OCI-LY7 (cell line): ENCODE measurements at regions not wholly inside any gene's neighbourhood (a gene's known extent, or its start where the extent isn't known, plus 50 kb on each side); places are given as distances from the start of the nearest gene placed in this dataset.

Experiments used
- BruUV-seq: library from RNA; stranded (reverse); fragments of 400-500 nt; replicated peaks from 2 replicates; lab custom pipeline; 2021; lab: Mats Ljungman, UMichigan
- CTCF ChIA-PET: fragments of 300-600 bp; sonication (Branson Sonifier 250); formaldehyde crosslinking; loops from one replicate; lab custom pipeline; 2022; ENCODE audit warnings: antibody characterized with exemption; ENCODE audit not compliant: unreplicated experiment; lab: Charles Lee
- POLR2A ChIA-PET: fragments of 300-600 bp; sonication (Branson Sonifier 250); formaldehyde crosslinking; loops from one replicate; lab custom pipeline; 2022; ENCODE audit warnings: antibody characterized with exemption; lab: Charles Lee
- DNase-seq: peaks from one replicate; pipeline ENCODE4 v3.0.0-alpha.2; 2015; ENCODE audit warnings: low spot score
- H2AFZ ChIP-seq: fragments of 200-600 bp; sonication (generic), shearing (Covaris generic); 2 replicates; pipeline ENCODE4 v1.6.1; 2014; ENCODE audit warnings: mild to moderate bottlenecking, antibody characterized with exemption, low read length, moderate library complexity
- H3K27ac ChIP-seq: fragments of 200-600 bp; sonication (generic); 2 replicates; pipeline ENCODE4 v1.5.1; 2014; ENCODE audit warnings: mixed run types, low read depth, mild to moderate bottlenecking, moderate library complexity, low read length, inconsistent platforms; ENCODE audit not compliant: poor library complexity, severe bottlenecking
- H3K36me3 ChIP-seq: fragments of 200-600 bp; sonication (generic); 2 replicates; pipeline ENCODE4 v1.6.1; 2014; ENCODE audit warnings: mild to moderate bottlenecking, antibody characterized with exemption, low read length, moderate library complexity, mixed read lengths; ENCODE audit not compliant: insufficient read depth
- H3K4me1 ChIP-seq: fragments of 200-600 bp; sonication (generic); 2 replicates; pipeline ENCODE4 v1.5.1; 2014; ENCODE audit warnings: mild to moderate bottlenecking, low read length; ENCODE audit not compliant: insufficient read depth, poor library complexity, severe bottlenecking
- H3K4me2 ChIP-seq: fragments of 200-600 bp; sonication (generic); 2 replicates; pipeline ENCODE4 v1.6.1; 2014; ENCODE audit warnings: mild to moderate bottlenecking, low read length
- H3K4me3 ChIP-seq: fragments of 200-600 bp; sonication (generic); 2 replicates; pipeline ENCODE4 v1.5.1; 2014; ENCODE audit warnings: mild to moderate bottlenecking, low read depth, low read length; ENCODE audit not compliant: poor library complexity, severe bottlenecking
- H3K79me2 ChIP-seq: fragments of 200-600 bp; sonication (generic); 2 replicates; pipeline ENCODE4 v1.6.1; 2016; ENCODE audit warnings: low read depth, mild to moderate bottlenecking, low read length, moderate library complexity, mixed read lengths; ENCODE audit not compliant: insufficient read depth
- H3K9me2 ChIP-seq: fragments of 200-600 bp; sonication (generic); 2 replicates; pipeline ENCODE4 v1.6.1; 2016; ENCODE audit warnings: mild to moderate bottlenecking, low read length, mixed read lengths; ENCODE audit not compliant: insufficient read depth
- H3K9me3 ChIP-seq: fragments of 200-600 bp; sonication (generic); 2 replicates; pipeline ENCODE4 v1.6.1; 2014; ENCODE audit warnings: mild to moderate bottlenecking, mixed run types, low read length, mixed read lengths
- H4K20me1 ChIP-seq: fragments of 200-600 bp; sonication (generic); 2 replicates; pipeline ENCODE4 v1.6.1; 2014; ENCODE audit warnings: mild to moderate bottlenecking, antibody characterized with exemption, low read length, moderate library complexity, mixed read lengths; ENCODE audit not compliant: insufficient read depth
- EZH2phosphoT487 ChIP-seq: fragments of 200-600 bp; sonication (generic); IDR thresholded peaks from 2 replicates; pipeline ENCODE4 v1.6.1; 2018; ENCODE audit warnings: low read depth, borderline replicate concordance, mild to moderate bottlenecking, mixed run types, antibody characterized with exemption, low read length, moderate library complexity, mixed read lengths
- intact Hi-C: fragments of 100-400 bp; cut with micrococcal nuclease; formaldehyde crosslinking; loops from one replicate; pipeline ENCODE4 v1.10.0; 2022; ENCODE audit not compliant: unreplicated experiment
- TF ChIP-seq, protein P1 (sequence below): fragments of 200-600 bp; sonication (generic); conservative IDR thresholded peaks from 2 replicates; pipeline ENCODE4 v1.5.1; 2014; ENCODE audit warnings: mild to moderate bottlenecking, antibody characterized with exemption, low read length, moderate library complexity, mixed read lengths

DNA sequence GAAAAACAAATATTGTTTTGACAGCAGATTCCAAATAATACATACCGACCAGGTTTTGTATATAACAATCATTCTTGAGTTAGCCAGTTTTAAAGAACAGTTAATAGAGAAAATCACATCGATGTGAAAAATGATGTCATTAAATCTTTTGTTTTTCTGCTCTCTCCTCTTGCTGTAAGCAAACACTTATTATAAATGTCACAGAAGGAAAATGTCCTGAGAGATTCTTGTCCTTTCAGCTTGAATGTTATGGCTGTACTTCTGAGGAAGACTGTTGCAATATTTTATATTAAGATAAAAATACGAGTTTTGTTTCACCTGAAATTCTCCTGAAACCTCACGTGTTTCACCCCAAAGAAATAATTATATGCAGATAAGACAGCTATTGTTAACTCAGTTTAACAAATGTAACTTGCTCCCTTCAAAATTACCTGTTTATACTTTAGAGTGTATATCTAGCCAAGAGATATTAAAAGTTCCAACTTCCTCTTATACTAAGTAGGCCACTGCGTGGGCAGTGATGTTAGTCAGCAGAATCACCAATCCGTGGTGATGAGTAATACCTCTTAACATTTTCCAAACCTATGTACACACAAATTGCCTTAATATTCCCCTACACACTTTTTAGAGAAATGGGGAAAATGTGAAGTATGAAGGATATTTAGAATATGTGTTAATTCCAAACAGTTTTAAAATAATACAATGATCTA, 1111.4 kb upstream of the CITED2 start:
- no peaks in the 10 kb centered on the region for H4K20me1 ChIP-seq
- no peaks in the 10 kb centered on the region for H3K9me3 ChIP-seq
- DNase-seq, result no peak
- intact Hi-C loops, result no loop called here
- H3K27ac ChIP-seq, result no peak overlapping the region
- no TSS peak for BruUV-seq
- peaks cover 2% of the 10 kb centered on the region; the same call in 1 of the 2 replicates for H3K9me2 ChIP-seq
- no peak overlapping the region for H2AFZ ChIP-seq
- H3K36me3 ChIP-seq, result no peaks in the 10 kb centered on the region
- TF ChIP-seq, protein P1, sequence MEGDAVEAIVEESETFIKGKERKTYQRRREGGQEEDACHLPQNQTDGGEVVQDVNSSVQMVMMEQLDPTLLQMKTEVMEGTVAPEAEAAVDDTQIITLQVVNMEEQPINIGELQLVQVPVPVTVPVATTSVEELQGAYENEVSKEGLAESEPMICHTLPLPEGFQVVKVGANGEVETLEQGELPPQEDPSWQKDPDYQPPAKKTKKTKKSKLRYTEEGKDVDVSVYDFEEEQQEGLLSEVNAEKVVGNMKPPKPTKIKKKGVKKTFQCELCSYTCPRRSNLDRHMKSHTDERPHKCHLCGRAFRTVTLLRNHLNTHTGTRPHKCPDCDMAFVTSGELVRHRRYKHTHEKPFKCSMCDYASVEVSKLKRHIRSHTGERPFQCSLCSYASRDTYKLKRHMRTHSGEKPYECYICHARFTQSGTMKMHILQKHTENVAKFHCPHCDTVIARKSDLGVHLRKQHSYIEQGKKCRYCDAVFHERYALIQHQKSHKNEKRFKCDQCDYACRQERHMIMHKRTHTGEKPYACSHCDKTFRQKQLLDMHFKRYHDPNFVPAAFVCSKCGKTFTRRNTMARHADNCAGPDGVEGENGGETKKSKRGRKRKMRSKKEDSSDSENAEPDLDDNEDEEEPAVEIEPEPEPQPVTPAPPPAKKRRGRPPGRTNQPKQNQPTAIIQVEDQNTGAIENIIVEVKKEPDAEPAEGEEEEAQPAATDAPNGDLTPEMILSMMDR, result no peak
- no peak for TF ChIP-seq EZH2phosphoT487
- ChIA-PET CTCF (no interaction called here), POLR2A (no interaction called here)
- no peak overlapping the region for H3K4me3 ChIP-seq
- H3K4me2 ChIP-seq, result no peak overlapping the region
- H3K79me2 ChIP-seq, result no peaks in the 10 kb centered on the region
- no peaks in the 10 kb centered on the region for H3K4me1 ChIP-seq

DNA sequence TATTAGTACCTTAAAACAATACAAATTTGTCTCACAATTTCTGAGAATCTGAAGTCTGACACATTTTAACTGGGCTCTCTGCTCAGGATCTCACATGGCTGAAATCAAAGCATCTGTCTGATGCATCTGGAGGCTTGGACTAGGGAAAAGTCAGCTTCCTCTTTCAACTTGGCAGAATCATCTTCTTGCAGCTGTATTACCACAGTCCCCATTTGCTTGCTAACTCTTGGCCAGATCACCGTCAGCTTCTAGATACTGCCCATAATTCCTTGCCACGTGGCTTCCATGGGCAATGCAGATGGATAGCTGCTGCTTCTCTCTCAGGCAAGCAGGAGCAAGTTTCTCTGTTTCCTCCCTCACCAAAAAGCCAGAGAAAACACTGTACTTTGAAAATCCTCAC, 1106.4 kb upstream of the CITED2 start:
- Histone ChIP-seq H3K4me3 (no peak overlapping the region), H3K36me3 (no peaks in the 10 kb centered on the region), H4K20me1 (peaks cover 6% of the 10 kb centered on the region; the same call in 1 of the 2 replicates), H3K9me2 (no peaks in the 10 kb centered on the region), H3K9me3 (no peaks in the 10 kb centered on the region), H3K4me2 (no peak overlapping the region), H3K79me2 (no peaks in the 10 kb centered on the region), H3K27ac (no peak overlapping the region), H3K4me1 (no peaks in the 10 kb centered on the region), H2AFZ (no peak overlapping the region)
- intact Hi-C loops, result no loop called here
- ChIA-PET CTCF (no interaction called here), POLR2A (no interaction called here)
- no peak for DNase-seq
- no TSS peak for BruUV-seq
- TF ChIP-seq, protein P1, result no peak
- TF ChIP-seq EZH2phosphoT487, result no peak

DNA sequence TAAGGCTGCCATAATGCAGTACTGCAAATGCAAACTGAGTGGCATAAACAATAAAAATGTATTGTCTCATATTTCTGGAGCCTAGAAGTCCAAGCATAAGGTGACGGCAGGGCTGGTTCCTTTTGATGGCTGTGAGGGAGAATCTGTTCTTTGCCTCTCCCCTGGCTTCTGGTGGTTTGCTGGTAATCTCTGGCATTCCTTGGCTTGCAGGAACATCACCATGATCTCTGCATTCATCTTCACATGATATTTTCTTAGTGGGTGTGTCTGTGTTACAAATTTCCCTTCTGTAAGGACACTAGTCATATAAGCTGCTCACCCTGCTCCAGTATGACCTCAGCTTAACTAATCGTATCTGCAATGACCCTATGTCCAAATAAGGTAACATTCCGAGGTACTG, 1104.2 kb upstream of the CITED2 start:
- Histone ChIP-seq H3K4me3 (no peak overlapping the region), H3K79me2 (no peaks in the 10 kb centered on the region), H2AFZ (no peak overlapping the region), H3K9me3 (no peaks in the 10 kb centered on the region), H3K9me2 (no peaks in the 10 kb centered on the region), H3K36me3 (no peaks in the 10 kb centered on the region), H3K4me2 (no peak overlapping the region), H3K4me1 (no peaks in the 10 kb centered on the region), H3K27ac (no peak overlapping the region), H4K20me1 (peaks cover 6% of the 10 kb centered on the region; the same call in 1 of the 2 replicates)
- no peak for TF ChIP-seq EZH2phosphoT487
- TF ChIP-seq, protein P1, result no peak
- intact Hi-C loops, result no loop called here
- no peak for DNase-seq
- ChIA-PET CTCF (no interaction called here), POLR2A (interaction anchor here (0.6 kb wide), 1 partner anchor 134 kb away, joined by 3 read pairs; no protein-coding TSS in a partner anchor)
- no TSS peak for BruUV-seq
